ENCODE measurements at regions not wholly inside any gene's neighbourhood (a gene's known extent, or its start where the extent isn't known, plus 50 kb on each side); places are given as distances from the start of the nearest gene placed in this dataset.

- Histone ChIP-seq H3K4me3 (ENCODE audit: low read length) (no peak overlapping the region), H3K9me3 (ENCODE audit: control insufficient read depth, low read depth, low read length) (no peaks in the 10 kb centered on the region), H3K36me3 (ENCODE audit: control insufficient read depth, insufficient read depth, low read length) (no peaks in the 10 kb centered on the region), H3K4me1 (ENCODE audit: control insufficient read depth, insufficient read depth, low read length) (no peaks in the 10 kb centered on the region), H3K27me3 (ENCODE audit: control insufficient read depth, insufficient read depth, low read length) (no peaks in the 10 kb centered on the region), H3K27ac (ENCODE audit: low read length) (no peak overlapping the region)
- DNase-seq = no peak
- 60% methylated on average over 2 of the region's 5 CpGs for WGBS (ENCODE audit: insufficient coverage, low lambda C conversion rate)
Measured at GRCh38 chr6:9795880-9796279, 619.0 kb downstream of the TFAP2A start.

- Histone ChIP-seq H3K36me3 (ENCODE audit: control insufficient read depth, insufficient read depth, low read length) (no peaks in the 10 kb centered on the region), H3K4me1 (ENCODE audit: control insufficient read depth, insufficient read depth, low read length) (no peaks in the 10 kb centered on the region), H3K9me3 (ENCODE audit: control insufficient read depth, low read depth, low read length) (no peaks in the 10 kb centered on the region), H3K4me3 (ENCODE audit: low read length) (no peak overlapping the region), H3K27ac (ENCODE audit: low read length) (no peak overlapping the region), H3K27me3 (ENCODE audit: control insufficient read depth, insufficient read depth, low read length) (no peaks in the 10 kb centered on the region)
- DNase-seq = no peak
- WGBS (ENCODE audit: insufficient coverage, low lambda C conversion rate) = no CpG with 5 or more reads among the region's 3 CpGs
Measured at GRCh38 chr6:9789201-9789600, 625.7 kb downstream of the TFAP2A start.

GRCh38 chr6:9784786-9785185 lies 630.1 kb downstream of the TFAP2A start:
- Histone ChIP-seq H3K27ac (ENCODE audit: low read length) (no peak overlapping the region), H3K4me1 (ENCODE audit: control insufficient read depth, insufficient read depth, low read length) (no peaks in the 10 kb centered on the region), H3K4me3 (ENCODE audit: low read length) (no peak overlapping the region), H3K36me3 (ENCODE audit: control insufficient read depth, insufficient read depth, low read length) (no peaks in the 10 kb centered on the region), H3K9me3 (ENCODE audit: control insufficient read depth, low read depth, low read length) (no peaks in the 10 kb centered on the region), H3K27me3 (ENCODE audit: control insufficient read depth, insufficient read depth, low read length) (no peaks in the 10 kb centered on the region)
- WGBS (ENCODE audit: insufficient coverage, low lambda C conversion rate) = no CpG with 5 or more reads among the region's 3 CpGs
- DNase-seq = no peak

- no peak for DNase-seq
- Histone ChIP-seq H3K4me3 (ENCODE audit: low read length) (no peak overlapping the region), H3K36me3 (ENCODE audit: control insufficient read depth, insufficient read depth, low read length) (no peaks in the 10 kb centered on the region), H3K27me3 (ENCODE audit: control insufficient read depth, insufficient read depth, low read length) (no peaks in the 10 kb centered on the region), H3K27ac (ENCODE audit: low read length) (no peak overlapping the region), H3K9me3 (ENCODE audit: control insufficient read depth, low read depth, low read length) (no peaks in the 10 kb centered on the region), H3K4me1 (ENCODE audit: control insufficient read depth, insufficient read depth, low read length) (no peaks in the 10 kb centered on the region)
- no CpG with 5 or more reads among the region's 6 CpGs for WGBS (ENCODE audit: insufficient coverage, low lambda C conversion rate)
Measured at GRCh38 chr6:9783567-9783966, 631.3 kb downstream of the TFAP2A start.

- Histone ChIP-seq H3K4me3 (ENCODE audit: low read length) (no peak overlapping the region), H3K9me3 (ENCODE audit: control insufficient read depth, low read depth, low read length) (no peaks in the 10 kb centered on the region), H3K4me1 (ENCODE audit: control insufficient read depth, insufficient read depth, low read length) (no peaks in the 10 kb centered on the region), H3K27me3 (ENCODE audit: control insufficient read depth, insufficient read depth, low read length) (no peaks in the 10 kb centered on the region), H3K27ac (ENCODE audit: low read length) (no peak overlapping the region), H3K36me3 (ENCODE audit: control insufficient read depth, insufficient read depth, low read length) (no peaks in the 10 kb centered on the region)
- WGBS (ENCODE audit: insufficient coverage, low lambda C conversion rate) = no CpG with 5 or more reads among the region's 6 CpGs
- DNase-seq = no peak
Measured at GRCh38 chr6:9766240-9766915, 648.5 kb downstream of the TFAP2A start.

- WGBS (ENCODE audit: insufficient coverage, low lambda C conversion rate) = 83% methylated on average over 1 of the region's 4 CpGs
- no peaks in the 10 kb centered on the region for H3K27me3 ChIP-seq (ENCODE audit: control insufficient read depth, insufficient read depth, low read length)
- H3K9me3 ChIP-seq (ENCODE audit: control insufficient read depth, low read depth, low read length) = no peaks in the 10 kb centered on the region
- DNase-seq = no peak
- no peak overlapping the region for H3K4me3 ChIP-seq (ENCODE audit: low read length)
- no peaks in the 10 kb centered on the region for H3K4me1 ChIP-seq (ENCODE audit: control insufficient read depth, insufficient read depth, low read length)
- H3K36me3 ChIP-seq (ENCODE audit: control insufficient read depth, insufficient read depth, low read length) = no peaks in the 10 kb centered on the region
- H3K27ac ChIP-seq (ENCODE audit: low read length) = no peak overlapping the region
Measured at GRCh38 chr6:9761220-9761619, 653.7 kb downstream of the TFAP2A start.

- Histone ChIP-seq H3K4me3 (ENCODE audit: low read length) (no peak overlapping the region), H3K36me3 (ENCODE audit: control insufficient read depth, insufficient read depth, low read length) (no peaks in the 10 kb centered on the region), H3K9me3 (ENCODE audit: control insufficient read depth, low read depth, low read length) (no peaks in the 10 kb centered on the region), H3K4me1 (ENCODE audit: control insufficient read depth, insufficient read depth, low read length) (no peaks in the 10 kb centered on the region), H3K27ac (ENCODE audit: low read length) (no peak overlapping the region), H3K27me3 (ENCODE audit: control insufficient read depth, insufficient read depth, low read length) (no peaks in the 10 kb centered on the region)
- 80% methylated on average over 1 of the region's 5 CpGs for WGBS (ENCODE audit: insufficient coverage, low lambda C conversion rate)
- DNase-seq = no peak
Measured at GRCh38 chr6:9754515-9754914, 660.4 kb downstream of the TFAP2A start.

GRCh38 chr6:9745966-9746365 lies 668.9 kb downstream of the TFAP2A start:
- Histone ChIP-seq H3K4me3 (ENCODE audit: low read length) (no peak overlapping the region), H3K36me3 (ENCODE audit: control insufficient read depth, insufficient read depth, low read length) (no peaks in the 10 kb centered on the region), H3K27me3 (ENCODE audit: control insufficient read depth, insufficient read depth, low read length) (no peaks in the 10 kb centered on the region), H3K27ac (ENCODE audit: low read length) (no peak overlapping the region), H3K4me1 (ENCODE audit: control insufficient read depth, insufficient read depth, low read length) (no peaks in the 10 kb centered on the region), H3K9me3 (ENCODE audit: control insufficient read depth, low read depth, low read length) (no peaks in the 10 kb centered on the region)
- no peak for DNase-seq
- WGBS (ENCODE audit: insufficient coverage, low lambda C conversion rate) = 100% methylated on average over 1 of the region's 2 CpGs

GRCh38 chr6:9745476-9745875 lies 669.4 kb downstream of the TFAP2A start:
- H3K27ac ChIP-seq (ENCODE audit: low read length) = no peak overlapping the region
- no peaks in the 10 kb centered on the region for H3K36me3 ChIP-seq (ENCODE audit: control insufficient read depth, insufficient read depth, low read length)
- no peak overlapping the region for H3K4me3 ChIP-seq (ENCODE audit: low read length)
- no peaks in the 10 kb centered on the region for H3K27me3 ChIP-seq (ENCODE audit: control insufficient read depth, insufficient read depth, low read length)
- DNase-seq = no peak
- H3K9me3 ChIP-seq (ENCODE audit: control insufficient read depth, low read depth, low read length) = no peaks in the 10 kb centered on the region
- 50% methylated on average over 2 of the region's 3 CpGs for WGBS (ENCODE audit: insufficient coverage, low lambda C conversion rate)
- no peaks in the 10 kb centered on the region for H3K4me1 ChIP-seq (ENCODE audit: control insufficient read depth, insufficient read depth, low read length)

GRCh38 chr6:9744119-9744518 lies 670.8 kb downstream of the TFAP2A start:
- 100% methylated on average over 2 of the region's 3 CpGs for WGBS (ENCODE audit: insufficient coverage, low lambda C conversion rate)
- Histone ChIP-seq H3K4me1 (ENCODE audit: control insufficient read depth, insufficient read depth, low read length) (no peaks in the 10 kb centered on the region), H3K27me3 (ENCODE audit: control insufficient read depth, insufficient read depth, low read length) (no peaks in the 10 kb centered on the region), H3K27ac (ENCODE audit: low read length) (no peak overlapping the region), H3K9me3 (ENCODE audit: control insufficient read depth, low read depth, low read length) (no peaks in the 10 kb centered on the region), H3K36me3 (ENCODE audit: control insufficient read depth, insufficient read depth, low read length) (no peaks in the 10 kb centered on the region), H3K4me3 (ENCODE audit: low read length) (no peak overlapping the region)
- no peak for DNase-seq

GRCh38 chr6:9732056-9732455 lies 682.8 kb downstream of the TFAP2A start:
- Histone ChIP-seq H3K36me3 (ENCODE audit: control insufficient read depth, insufficient read depth, low read length) (no peaks in the 10 kb centered on the region), H3K9me3 (ENCODE audit: control insufficient read depth, low read depth, low read length) (no peaks in the 10 kb centered on the region), H3K27me3 (ENCODE audit: control insufficient read depth, insufficient read depth, low read length) (no peaks in the 10 kb centered on the region), H3K4me1 (ENCODE audit: control insufficient read depth, insufficient read depth, low read length) (no peaks in the 10 kb centered on the region), H3K4me3 (ENCODE audit: low read length) (no peak overlapping the region), H3K27ac (ENCODE audit: low read length) (no peak overlapping the region)
- DNase-seq = no peak
- WGBS (ENCODE audit: insufficient coverage, low lambda C conversion rate) = no CpG with 5 or more reads among the region's 1 CpG
